ENCODE measurements at regions not wholly inside any gene's neighbourhood (a gene's known extent, or its start where the extent isn't known, plus 50 kb on each side); places are given as distances from the start of the nearest gene placed in this dataset.

GRCh38 chr6:48401016-48401415, 290.0 kb upstream of the PTCHD4 start:
- Histone ChIP-seq H3K4me2 (ENCODE audit: low read length) (no peak overlapping the region), H2AFZ (ENCODE audit: low read length) (no peak overlapping the region)
- BruUV-seq (replicated peaks): no TSS peak

DNA sequence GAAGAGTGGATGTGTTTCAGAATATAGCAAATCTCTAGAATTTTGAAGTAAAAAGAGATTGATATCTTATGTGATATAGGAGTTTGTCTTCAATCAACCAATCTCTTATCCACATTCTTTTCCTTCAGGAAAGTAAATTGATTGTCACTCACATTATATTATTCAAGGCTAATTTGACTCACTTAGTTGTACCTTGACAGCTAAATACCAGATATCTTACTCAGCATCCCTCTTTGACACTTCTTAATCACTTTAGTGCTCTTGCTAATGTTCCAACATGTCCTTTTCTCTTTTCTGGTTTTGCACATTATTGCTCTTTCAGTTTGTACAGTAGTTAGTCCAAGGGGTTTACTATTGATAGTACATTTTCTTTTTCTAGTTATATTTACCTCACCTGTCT, 286.9 kb upstream of the PTCHD4 start:
- Histone ChIP-seq H2AFZ (ENCODE audit: low read length) (no peak overlapping the region), H3F3A (ENCODE audit: low read length, unreplicated experiment) (no peaks in the 10 kb centered on the region), H3K27me3 (ENCODE audit: low read length) (no peaks in the 10 kb centered on the region), H3K4me1 (ENCODE audit: insufficient read depth, low read length) (no peaks in the 10 kb centered on the region), H3K9ac (ENCODE audit: low read length) (no peak overlapping the region), H3K9me3 (ENCODE audit: low read length) (no peaks in the 10 kb centered on the region), H3K79me2 (ENCODE audit: low read length) (no peaks in the 10 kb centered on the region), H3K4me2 (ENCODE audit: low read length) (no peak overlapping the region), H4K20me1 (ENCODE audit: low read length) (no peaks in the 10 kb centered on the region), H3K9me2 (replicated peaks; ENCODE audit: low read length) (no peaks in the 10 kb centered on the region), H3K27ac (ENCODE audit: low read length) (no peak overlapping the region), H3K36me3 (ENCODE audit: low read depth, low read length) (no peaks in the 10 kb centered on the region), H3K4me3 (ENCODE audit: low read length) (no peak overlapping the region)
- TF ChIP-seq, protein P1, sequence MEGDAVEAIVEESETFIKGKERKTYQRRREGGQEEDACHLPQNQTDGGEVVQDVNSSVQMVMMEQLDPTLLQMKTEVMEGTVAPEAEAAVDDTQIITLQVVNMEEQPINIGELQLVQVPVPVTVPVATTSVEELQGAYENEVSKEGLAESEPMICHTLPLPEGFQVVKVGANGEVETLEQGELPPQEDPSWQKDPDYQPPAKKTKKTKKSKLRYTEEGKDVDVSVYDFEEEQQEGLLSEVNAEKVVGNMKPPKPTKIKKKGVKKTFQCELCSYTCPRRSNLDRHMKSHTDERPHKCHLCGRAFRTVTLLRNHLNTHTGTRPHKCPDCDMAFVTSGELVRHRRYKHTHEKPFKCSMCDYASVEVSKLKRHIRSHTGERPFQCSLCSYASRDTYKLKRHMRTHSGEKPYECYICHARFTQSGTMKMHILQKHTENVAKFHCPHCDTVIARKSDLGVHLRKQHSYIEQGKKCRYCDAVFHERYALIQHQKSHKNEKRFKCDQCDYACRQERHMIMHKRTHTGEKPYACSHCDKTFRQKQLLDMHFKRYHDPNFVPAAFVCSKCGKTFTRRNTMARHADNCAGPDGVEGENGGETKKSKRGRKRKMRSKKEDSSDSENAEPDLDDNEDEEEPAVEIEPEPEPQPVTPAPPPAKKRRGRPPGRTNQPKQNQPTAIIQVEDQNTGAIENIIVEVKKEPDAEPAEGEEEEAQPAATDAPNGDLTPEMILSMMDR (conservative IDR thresholded peaks at IDR 0.05; ENCODE audit: low read depth, low read length): no peak
- TF ChIP-seq EZH2phosphoT487 (IDR thresholded peaks at IDR 0.05; ENCODE audit: borderline replicate concordance, low read length): no peak
- TF ChIP-seq EZH2 (IDR thresholded peaks at IDR 0.05; ENCODE audit: low read length, unreplicated experiment): no peak
- no peak for DNase-seq
- intact Hi-C loops (cut with micrococcal nuclease): no loop called here
- no peak for ATAC-seq
- CTCF ChIA-PET: no interaction called here
- POLR2A ChIA-PET (ENCODE audit: unreplicated experiment): interaction anchor here (0.6 kb wide), 1 partner anchor 50 kb away, joined by 4 read pairs; no protein-coding TSS in a partner anchor
- no TSS peak for BruUV-seq (replicated peaks)

More at GRCh38 chr6:48401016-48401415, 290.0 kb upstream of the PTCHD4 start:
- peaks cover 6% of the 10 kb centered on the region; the same call in 1 of the 2 replicates for H3K9me3 ChIP-seq (ENCODE audit: low read length)
- H3K9ac ChIP-seq (ENCODE audit: low read length): no peak overlapping the region
- H3F3A ChIP-seq (ENCODE audit: low read length, unreplicated experiment): no peaks in the 10 kb centered on the region
- no peaks in the 10 kb centered on the region for H3K27me3 ChIP-seq (ENCODE audit: low read length)
- H4K20me1 ChIP-seq (ENCODE audit: low read length): no peaks in the 10 kb centered on the region
- ChIA-PET POLR2A (ENCODE audit: unreplicated experiment) (no interaction called here), CTCF (no interaction called here)
- ATAC-seq: no peak
- TF ChIP-seq, protein P1 (conservative IDR thresholded peaks at IDR 0.05; ENCODE audit: low read depth, low read length): no peak
- TF ChIP-seq EZH2 (IDR thresholded peaks at IDR 0.05; ENCODE audit: low read length, unreplicated experiment) (no peak), EZH2phosphoT487 (IDR thresholded peaks at IDR 0.05; ENCODE audit: borderline replicate concordance, low read length) (no peak)
- no peak for DNase-seq
- no peaks in the 10 kb centered on the region for H3K36me3 ChIP-seq (ENCODE audit: low read depth, low read length)
- no peaks in the 10 kb centered on the region for H3K4me1 ChIP-seq (ENCODE audit: insufficient read depth, low read length)
- no peak overlapping the region for H3K27ac ChIP-seq (ENCODE audit: low read length)
- H3K9me2 ChIP-seq (replicated peaks; ENCODE audit: low read length): no peaks in the 10 kb centered on the region
- H3K4me3 ChIP-seq (ENCODE audit: low read length): no peak overlapping the region
- intact Hi-C loops (cut with micrococcal nuclease): no loop called here
- H3K79me2 ChIP-seq (ENCODE audit: low read length): no peaks in the 10 kb centered on the region

- DNase-seq: no peak
- Histone ChIP-seq H3K9ac (ENCODE audit: low read length) (no peak overlapping the region), H3K4me1 (ENCODE audit: insufficient read depth, low read length) (no peaks in the 10 kb centered on the region), H3K4me3 (ENCODE audit: low read length) (no peak overlapping the region), H3F3A (ENCODE audit: low read length, unreplicated experiment) (no peaks in the 10 kb centered on the region), H2AFZ (ENCODE audit: low read length) (0 out of 2 replicates have a peak overlapping the region, but pooled peaks have one; percentile 36), H3K36me3 (ENCODE audit: low read depth, low read length) (no peaks in the 10 kb centered on the region), H3K9me3 (ENCODE audit: low read length) (0 out of 2 replicates have a peak, but pooled peaks cover 4% of the 10 kb centered on the region), H3K9me2 (replicated peaks; ENCODE audit: low read length) (no peaks in the 10 kb centered on the region), H3K27ac (ENCODE audit: low read length) (no peak overlapping the region), H3K27me3 (ENCODE audit: low read length) (no peaks in the 10 kb centered on the region), H3K79me2 (ENCODE audit: low read length) (no peaks in the 10 kb centered on the region), H3K4me2 (ENCODE audit: low read length) (no peak overlapping the region), H4K20me1 (ENCODE audit: low read length) (no peaks in the 10 kb centered on the region)
- POLR2A ChIA-PET (ENCODE audit: unreplicated experiment): no interaction called here
- BruUV-seq (replicated peaks): no TSS peak
- CTCF ChIA-PET: no interaction called here
- TF ChIP-seq EZH2 (IDR thresholded peaks at IDR 0.05; ENCODE audit: low read length, unreplicated experiment) (no peak), EZH2phosphoT487 (IDR thresholded peaks at IDR 0.05; ENCODE audit: borderline replicate concordance, low read length) (no peak)
- TF ChIP-seq, protein P1 (conservative IDR thresholded peaks at IDR 0.05; ENCODE audit: low read depth, low read length): no peak
- ATAC-seq: no peak
- intact Hi-C loops (cut with micrococcal nuclease): no loop called here
Observed at GRCh38 chr6:48389146-48390043, 278.4 kb upstream of the PTCHD4 start.

Measured in PC-3 (cell line).